ENCODE measurements at regions not wholly inside any gene's neighbourhood (a gene's known extent, or its start where the extent isn't known, plus 50 kb on each side); places are given as distances from the start of the nearest gene placed in this dataset.

DNA sequence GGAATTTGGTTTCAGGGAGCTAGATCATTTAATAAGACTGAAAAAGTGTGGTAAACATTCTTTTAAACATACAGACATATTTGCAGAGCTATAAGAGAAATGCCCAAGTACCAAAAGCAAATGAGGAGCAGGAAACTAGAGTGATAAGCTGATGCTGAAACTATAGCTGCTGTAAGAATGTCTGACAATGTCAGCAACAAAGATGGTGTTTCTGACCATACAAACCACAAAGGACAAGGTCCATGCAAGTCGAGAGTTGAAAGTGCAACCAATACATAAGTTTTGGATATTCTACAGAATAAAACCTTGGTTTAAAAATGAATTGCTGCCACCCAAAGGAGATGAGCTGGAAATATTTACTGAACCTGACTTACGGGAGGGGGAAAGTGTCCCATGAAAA, 610.2 kb downstream of the TBL1XR1 start:
- H3K4me1 ChIP-seq (ENCODE audit: control insufficient read depth, insufficient read depth, low read length), result no peaks in the 10 kb centered on the region
- no peak overlapping the region for H3K27ac ChIP-seq (ENCODE audit: low read depth, low read length)
- no CpG with 5 or more reads among the region's 2 CpGs for WGBS (ENCODE audit: insufficient coverage)
- no peaks in the 10 kb centered on the region for H3K9me3 ChIP-seq (ENCODE audit: control insufficient read depth, insufficient read depth, low read length)
- no peak for DNase-seq (ENCODE audit: low read depth in 4 of 6, low spot score in 6 of 6)
- H3K4me3 ChIP-seq (ENCODE audit: low read depth, low read length), result no peak overlapping the region
- H3K27me3 ChIP-seq (ENCODE audit: control insufficient read depth, insufficient read depth, low read length), result no peaks in the 10 kb centered on the region
- no peaks in the 10 kb centered on the region for H3K36me3 ChIP-seq (ENCODE audit: control insufficient read depth, insufficient read depth, low read length)

DNA sequence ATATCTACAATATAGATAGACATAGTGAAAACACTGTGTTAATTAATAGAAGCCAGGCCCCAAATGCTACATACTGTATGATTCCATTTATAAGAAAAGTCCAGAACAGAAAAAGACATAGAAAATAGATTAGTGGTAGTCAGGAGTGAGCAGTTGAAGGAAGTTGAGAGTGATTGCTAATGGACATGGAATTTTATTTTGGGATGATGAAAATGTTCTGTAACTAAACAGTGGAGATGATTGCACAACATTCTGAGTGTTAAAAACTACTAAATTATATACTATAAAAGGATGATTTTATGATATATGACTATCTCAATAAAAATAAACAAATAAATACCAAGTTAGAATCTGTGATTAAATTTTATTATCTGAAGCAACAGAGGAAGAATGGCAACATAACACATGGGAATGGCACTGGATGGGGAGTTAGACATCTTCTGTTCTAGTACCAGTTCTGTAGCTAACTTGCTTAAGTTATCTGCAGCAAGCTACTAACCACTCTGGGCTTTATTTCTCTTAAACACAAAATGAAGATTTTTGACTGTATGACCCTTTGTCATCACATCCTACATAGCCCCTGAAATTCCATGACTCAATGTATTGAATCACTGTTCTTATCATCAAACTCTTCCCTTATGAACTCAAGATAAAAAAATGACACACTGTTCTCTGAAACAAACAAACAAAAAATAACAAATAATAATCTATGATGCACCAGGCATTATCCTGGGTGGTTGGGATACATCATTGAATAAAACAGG, 612.7 kb downstream of the TBL1XR1 start:
- Histone ChIP-seq H3K4me3 (ENCODE audit: low read depth, low read length) (no peak overlapping the region), H3K36me3 (ENCODE audit: control insufficient read depth, insufficient read depth, low read length) (no peaks in the 10 kb centered on the region), H3K27ac (ENCODE audit: low read depth, low read length) (no peak overlapping the region), H3K27me3 (ENCODE audit: control insufficient read depth, insufficient read depth, low read length) (no peaks in the 10 kb centered on the region), H3K4me1 (ENCODE audit: control insufficient read depth, insufficient read depth, low read length) (no peaks in the 10 kb centered on the region), H3K9me3 (ENCODE audit: control insufficient read depth, insufficient read depth, low read length) (no peaks in the 10 kb centered on the region)
- DNase-seq (ENCODE audit: low read depth in 4 of 6, low spot score in 6 of 6), result no peak

DNA sequence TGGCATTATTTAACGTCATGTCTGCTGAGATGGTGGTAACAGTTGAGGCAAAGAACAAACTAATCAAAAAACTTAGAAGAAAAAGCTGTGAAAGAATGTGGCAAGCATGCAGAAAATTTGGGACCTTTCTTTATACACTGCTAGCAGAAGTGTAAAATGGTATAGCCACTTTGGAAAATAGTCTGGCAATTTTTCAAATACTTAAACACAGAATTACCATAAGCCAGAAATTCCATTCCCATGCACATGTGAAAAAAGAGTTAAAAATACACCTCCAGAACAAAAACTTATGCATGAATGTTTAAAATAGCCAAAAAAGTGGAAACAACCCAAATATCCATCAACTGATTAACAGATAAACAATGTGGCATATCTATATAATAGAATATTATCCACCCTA, 613.3 kb downstream of the TBL1XR1 start:
- H3K9me3 ChIP-seq (ENCODE audit: control insufficient read depth, insufficient read depth, low read length), result no peaks in the 10 kb centered on the region
- no peak overlapping the region for H3K4me3 ChIP-seq (ENCODE audit: low read depth, low read length)
- no peak for DNase-seq (ENCODE audit: low read depth in 4 of 6, low spot score in 6 of 6)
- H3K27ac ChIP-seq (ENCODE audit: low read depth, low read length), result no peak overlapping the region
- no peaks in the 10 kb centered on the region for H3K27me3 ChIP-seq (ENCODE audit: control insufficient read depth, insufficient read depth, low read length)
- H3K36me3 ChIP-seq (ENCODE audit: control insufficient read depth, insufficient read depth, low read length), result no peaks in the 10 kb centered on the region
- no CpG with 5 or more reads among the region's 1 CpG for WGBS (ENCODE audit: insufficient coverage)
- no peaks in the 10 kb centered on the region for H3K4me1 ChIP-seq (ENCODE audit: control insufficient read depth, insufficient read depth, low read length)

DNA sequence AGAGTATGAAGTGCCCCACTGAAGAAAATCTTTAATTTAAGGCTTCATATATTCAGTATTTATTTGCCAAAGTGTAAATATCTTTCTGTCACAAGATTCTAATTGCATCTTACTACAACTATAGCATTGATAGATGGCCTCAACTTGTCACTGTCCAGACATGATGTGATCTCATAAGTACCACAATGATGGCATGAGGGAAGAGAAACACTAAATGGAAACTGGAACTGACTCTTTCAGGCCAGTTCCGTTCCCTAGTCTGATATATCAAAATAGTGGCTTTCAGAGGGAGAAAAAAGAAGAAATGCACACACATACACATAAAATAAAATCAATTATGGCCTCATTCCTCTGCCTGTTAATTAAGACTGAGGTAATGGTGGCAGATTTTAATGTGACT, 615.7 kb downstream of the TBL1XR1 start:
- H3K4me1 ChIP-seq (ENCODE audit: control insufficient read depth, insufficient read depth, low read length), result no peaks in the 10 kb centered on the region
- DNase-seq (ENCODE audit: low read depth in 4 of 6, low spot score in 6 of 6), result no peak
- H3K4me3 ChIP-seq (ENCODE audit: low read depth, low read length), result no peak overlapping the region
- no peaks in the 10 kb centered on the region for H3K9me3 ChIP-seq (ENCODE audit: control insufficient read depth, insufficient read depth, low read length)
- H3K36me3 ChIP-seq (ENCODE audit: control insufficient read depth, insufficient read depth, low read length), result no peaks in the 10 kb centered on the region
- no peaks in the 10 kb centered on the region for H3K27me3 ChIP-seq (ENCODE audit: control insufficient read depth, insufficient read depth, low read length)
- WGBS (ENCODE audit: insufficient coverage), result no CpG with 5 or more reads among the region's 1 CpG
- H3K27ac ChIP-seq (ENCODE audit: low read depth, low read length), result no peak overlapping the region

DNA sequence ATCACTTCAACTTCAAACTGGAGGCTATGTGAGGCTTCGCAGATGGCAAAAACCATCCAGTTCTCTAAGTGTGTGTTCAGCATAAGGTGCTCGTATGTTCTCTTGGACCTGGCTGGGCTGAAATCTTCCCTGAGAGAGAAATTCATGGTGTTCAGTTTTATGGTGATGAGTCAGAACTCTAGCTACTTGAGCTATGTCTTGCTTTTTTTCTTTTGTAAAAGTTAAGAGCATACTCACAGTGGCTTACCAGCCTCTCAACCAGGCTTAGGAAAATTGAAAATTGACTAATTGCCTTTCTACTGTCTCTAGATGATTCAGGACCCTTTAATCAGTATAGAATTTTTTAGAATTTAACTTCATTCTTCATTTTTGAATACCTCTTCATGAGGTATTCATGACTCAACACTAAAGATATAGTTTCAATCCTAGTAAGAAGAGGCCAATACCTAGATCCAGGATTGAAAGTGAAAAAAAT, 617.5 kb downstream of the TBL1XR1 start:
- Histone ChIP-seq H3K36me3 (ENCODE audit: control insufficient read depth, insufficient read depth, low read length) (no peaks in the 10 kb centered on the region), H3K27ac (ENCODE audit: low read depth, low read length) (no peak overlapping the region), H3K9me3 (ENCODE audit: control insufficient read depth, insufficient read depth, low read length) (no peaks in the 10 kb centered on the region), H3K4me1 (ENCODE audit: control insufficient read depth, insufficient read depth, low read length) (no peaks in the 10 kb centered on the region), H3K27me3 (ENCODE audit: control insufficient read depth, insufficient read depth, low read length) (no peaks in the 10 kb centered on the region), H3K4me3 (ENCODE audit: low read depth, low read length) (no peak overlapping the region)
- WGBS (ENCODE audit: insufficient coverage), result no CpG with 5 or more reads among the region's 2 CpGs
- DNase-seq (ENCODE audit: low read depth in 4 of 6, low spot score in 6 of 6), result peak in 1 of 6 donors; percentile 68

DNA sequence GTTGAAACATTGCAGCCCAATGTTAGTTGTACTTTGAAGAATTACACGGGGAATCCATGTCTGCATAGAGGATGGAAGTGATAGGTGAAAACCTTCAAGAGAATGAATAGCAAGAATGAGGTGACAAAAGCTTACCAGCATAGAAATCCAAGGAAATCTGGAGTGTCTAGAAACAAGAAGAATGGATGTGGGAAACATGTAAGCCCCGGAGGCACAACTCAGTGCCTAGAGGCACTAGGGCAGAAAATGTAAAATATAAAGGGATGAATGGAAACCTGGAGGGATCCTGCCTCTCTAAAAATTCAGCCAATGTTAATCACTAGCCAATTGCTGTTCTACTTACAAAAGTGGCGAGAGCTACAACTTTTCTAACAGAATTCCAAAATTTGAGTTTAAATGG, 619.0 kb downstream of the TBL1XR1 start:
- H3K27me3 ChIP-seq (ENCODE audit: control insufficient read depth, insufficient read depth, low read length), result no peaks in the 10 kb centered on the region
- WGBS (ENCODE audit: insufficient coverage), result 100% methylated on average over 2 of the region's 3 CpGs
- DNase-seq (ENCODE audit: low read depth in 4 of 6, low spot score in 6 of 6), result no peak

DNA sequence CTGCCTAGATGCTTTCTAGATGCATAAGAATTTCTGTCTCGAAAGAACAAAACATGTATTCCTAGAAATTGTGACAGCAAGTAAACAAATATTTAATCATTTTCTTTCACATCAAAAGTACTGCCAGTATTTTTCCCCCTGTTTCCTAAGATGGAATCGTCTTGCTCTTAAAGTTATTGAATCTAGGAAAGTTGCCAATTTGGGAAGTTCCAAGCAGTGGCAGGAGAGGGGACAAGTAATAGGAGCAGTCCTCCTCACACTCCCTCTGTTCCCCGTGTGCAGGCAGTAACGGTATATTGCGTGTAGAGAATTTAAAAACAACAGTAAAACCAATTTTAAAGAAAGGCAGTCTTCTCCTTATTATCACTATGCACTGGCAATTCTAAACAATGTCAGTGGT, 619.8 kb downstream of the TBL1XR1 start:
- no peak overlapping the region for H3K27ac ChIP-seq (ENCODE audit: low read depth, low read length)
- no peaks in the 10 kb centered on the region for H3K36me3 ChIP-seq (ENCODE audit: control insufficient read depth, insufficient read depth, low read length)
- no peak overlapping the region for H3K4me3 ChIP-seq (ENCODE audit: low read depth, low read length)
- DNase-seq (ENCODE audit: low read depth in 4 of 6, low spot score in 6 of 6), result no peak
- no peaks in the 10 kb centered on the region for H3K9me3 ChIP-seq (ENCODE audit: control insufficient read depth, insufficient read depth, low read length)
- no peaks in the 10 kb centered on the region for H3K4me1 ChIP-seq (ENCODE audit: control insufficient read depth, insufficient read depth, low read length)
- no peaks in the 10 kb centered on the region for H3K27me3 ChIP-seq (ENCODE audit: control insufficient read depth, insufficient read depth, low read length)
- WGBS (ENCODE audit: insufficient coverage), result no CpG with 5 or more reads among the region's 5 CpGs

More for the DNA sequence above, 619.0 kb downstream of the TBL1XR1 start:
- H3K4me1 ChIP-seq (ENCODE audit: control insufficient read depth, insufficient read depth, low read length), result no peaks in the 10 kb centered on the region
- no peaks in the 10 kb centered on the region for H3K9me3 ChIP-seq (ENCODE audit: control insufficient read depth, insufficient read depth, low read length)
- no peaks in the 10 kb centered on the region for H3K36me3 ChIP-seq (ENCODE audit: control insufficient read depth, insufficient read depth, low read length)
- no peak overlapping the region for H3K27ac ChIP-seq (ENCODE audit: low read depth, low read length)
- H3K4me3 ChIP-seq (ENCODE audit: low read depth, low read length), result no peak overlapping the region

DNA sequence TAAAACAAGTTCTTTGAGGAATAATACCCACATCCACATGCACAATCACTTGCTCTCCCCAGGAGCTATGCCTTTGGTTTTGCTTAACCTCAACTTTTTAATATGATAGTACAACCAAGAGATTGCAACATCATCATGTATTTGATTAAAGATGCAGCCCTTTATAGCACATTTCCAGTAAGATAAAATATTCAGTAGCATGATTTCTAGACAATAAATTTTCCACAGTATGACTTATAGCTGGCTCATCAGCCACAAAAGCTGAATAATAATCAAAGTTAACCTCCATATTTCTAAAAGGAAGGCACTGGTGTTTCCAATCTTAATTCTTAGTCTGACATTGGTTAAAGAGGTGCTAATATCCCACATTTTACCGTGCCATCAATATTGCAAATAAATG, 622.5 kb downstream of the TBL1XR1 start:
- H3K9me3 ChIP-seq (ENCODE audit: control insufficient read depth, insufficient read depth, low read length), result no peaks in the 10 kb centered on the region
- no peaks in the 10 kb centered on the region for H3K4me1 ChIP-seq (ENCODE audit: control insufficient read depth, insufficient read depth, low read length)
- H3K4me3 ChIP-seq (ENCODE audit: low read depth, low read length), result no peak overlapping the region
- no peak overlapping the region for H3K27ac ChIP-seq (ENCODE audit: low read depth, low read length)
- H3K36me3 ChIP-seq (ENCODE audit: control insufficient read depth, insufficient read depth, low read length), result no peaks in the 10 kb centered on the region
- WGBS (ENCODE audit: insufficient coverage), result no CpG with 5 or more reads among the region's 1 CpG
- DNase-seq (ENCODE audit: low read depth in 4 of 6, low spot score in 6 of 6), result peak in 1 of 6 donors; percentile 38
- no peaks in the 10 kb centered on the region for H3K27me3 ChIP-seq (ENCODE audit: control insufficient read depth, insufficient read depth, low read length)

DNA sequence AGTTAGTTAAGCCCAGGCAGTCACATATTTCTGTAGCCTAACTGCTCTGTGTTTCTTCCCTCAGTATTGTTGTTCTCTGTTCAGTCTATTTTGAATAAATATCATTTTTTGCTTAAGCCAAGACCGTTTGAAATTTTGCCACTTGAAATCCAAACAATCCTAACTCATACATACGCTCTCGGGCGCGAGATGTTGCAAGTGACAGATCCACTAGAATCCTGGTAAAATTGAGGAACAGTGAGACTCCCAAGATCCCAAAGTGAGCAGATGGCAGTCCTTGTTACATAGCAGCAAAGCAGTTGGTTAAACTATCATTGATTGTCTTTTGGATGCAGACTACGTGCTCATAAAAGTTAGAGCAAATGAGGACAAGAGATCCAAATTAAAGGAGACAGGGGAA, 625.4 kb downstream of the TBL1XR1 start:
- no peaks in the 10 kb centered on the region for H3K27me3 ChIP-seq (ENCODE audit: control insufficient read depth, insufficient read depth, low read length)
- H3K4me3 ChIP-seq (ENCODE audit: low read depth, low read length), result no peak overlapping the region
- no peaks in the 10 kb centered on the region for H3K36me3 ChIP-seq (ENCODE audit: control insufficient read depth, insufficient read depth, low read length)
- no peaks in the 10 kb centered on the region for H3K4me1 ChIP-seq (ENCODE audit: control insufficient read depth, insufficient read depth, low read length)
- peak in 2 of 6 donors; percentile 28 to 67 for DNase-seq (ENCODE audit: low read depth in 4 of 6, low spot score in 6 of 6)
- no peaks in the 10 kb centered on the region for H3K9me3 ChIP-seq (ENCODE audit: control insufficient read depth, insufficient read depth, low read length)
- WGBS (ENCODE audit: insufficient coverage), result 100% methylated on average over 2 of the region's 6 CpGs
- H3K27ac ChIP-seq (ENCODE audit: low read depth, low read length), result no peak overlapping the region

DNA sequence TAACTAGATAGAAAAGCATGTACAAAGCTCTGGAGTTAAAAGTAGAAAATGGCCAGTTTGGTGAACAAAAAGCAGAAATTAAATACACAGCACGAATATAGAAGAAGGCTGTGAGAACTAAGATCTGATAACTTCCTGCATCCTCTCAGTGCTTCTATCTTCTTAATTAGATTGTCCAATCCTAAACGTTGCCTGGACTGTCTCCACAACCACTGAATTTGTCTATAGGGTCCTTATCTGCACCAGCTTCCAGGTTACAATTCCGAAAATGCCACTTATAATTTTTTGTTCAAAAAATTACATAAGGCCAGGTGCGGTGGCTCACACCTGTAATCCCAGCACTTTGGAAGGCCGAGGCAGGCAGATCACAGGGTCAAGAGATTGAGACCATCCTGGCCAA, 626.3 kb downstream of the TBL1XR1 start:
- no peaks in the 10 kb centered on the region for H3K9me3 ChIP-seq (ENCODE audit: control insufficient read depth, insufficient read depth, low read length)
- DNase-seq (ENCODE audit: low read depth in 4 of 6, low spot score in 6 of 6), result no peak
- H3K36me3 ChIP-seq (ENCODE audit: control insufficient read depth, insufficient read depth, low read length), result no peaks in the 10 kb centered on the region
- H3K27me3 ChIP-seq (ENCODE audit: control insufficient read depth, insufficient read depth, low read length), result no peaks in the 10 kb centered on the region
- no peaks in the 10 kb centered on the region for H3K4me1 ChIP-seq (ENCODE audit: control insufficient read depth, insufficient read depth, low read length)
- H3K4me3 ChIP-seq (ENCODE audit: low read depth, low read length), result no peak overlapping the region
- no peak overlapping the region for H3K27ac ChIP-seq (ENCODE audit: low read depth, low read length)
- WGBS (ENCODE audit: insufficient coverage), result 95% methylated on average over 5 of the region's 5 CpGs
